HEK293 (cell line): ENCODE measurements at regions not wholly inside any gene's neighbourhood (a gene's known extent, or its start where the extent isn't known, plus 50 kb on each side); places are given as distances from the start of the nearest gene placed in this dataset.

Experiments
- CTCF ChIA-PET: fragments of 350-600 bp; formaldehyde crosslinking; extraction: SDS; loops from one replicate; lab custom pipeline; 2021; ENCODE audit warnings: antibody characterized with exemption; lab: Yijun Ruan, JAX
- POLR2A ChIA-PET: fragments of 300-600 bp; formaldehyde crosslinking; extraction: SDS; loops from one replicate; lab custom pipeline; 2020; ENCODE audit warnings: antibody characterized with exemption, inconsistent platforms; lab: Yijun Ruan, JAX
- H3K27ac ChIP-seq: fragments of 200-500 bp; sonication (Bioruptor generic); 2 replicates; pipeline ENCODE4 v1.5.1; 2014; ENCODE audit warnings: low read depth, low read length, control low read depth, inconsistent platforms; ENCODE audit errors: extremely low read depth
- H3K36me3 ChIP-seq, 2 experiments: fragments of 200-500 bp in 1 of 2; sonication (Bioruptor generic) in 1 of 2; 1 replicate in 1 of 2; 2 replicates in 1 of 2; pipeline ENCODE4 v1.5.1; 2014 to 2017; ENCODE audit warnings: inconsistent platforms in 2 of 2, low read length in 2 of 2; ENCODE audit not compliant: control insufficient read depth in 2 of 2, insufficient read depth in 1 of 2
- H3K4me1 ChIP-seq: fragments of 200-500 bp; sonication (Bioruptor generic); 2 replicates; pipeline ENCODE4 v1.5.1; 2014; ENCODE audit warnings: mild to moderate bottlenecking, low read length, inconsistent platforms; ENCODE audit not compliant: control insufficient read depth, insufficient read depth
- H3K4me3 ChIP-seq: 2 replicates; pipeline ENCODE4 v1.5.1; 2011; ENCODE audit warnings: low read depth, mild to moderate bottlenecking, control low read depth, low read length, moderate library complexity
- H3K9me3 ChIP-seq: fragments of 200-500 bp; sonication (Bioruptor generic); 2 replicates; pipeline ENCODE4 v1.5.1; 2014; ENCODE audit warnings: low read depth, low read length, inconsistent platforms; ENCODE audit not compliant: control insufficient read depth, insufficient read depth
- HIC1 ChIP-seq: fragments of 450-650 bp; formaldehyde crosslinking; IDR thresholded peaks from 2 replicates; pipeline ENCODE4 v1.5.1; 2016; ENCODE audit warnings: missing biosample characterization, missing genetic modification characterization
- MZF1 ChIP-seq: fragments of 450-650 bp; formaldehyde crosslinking; IDR thresholded peaks from 2 replicates; pipeline ENCODE4 v1.5.1; 2017; ENCODE audit warnings: missing biosample characterization, missing genetic modification characterization, borderline replicate concordance
- PATZ1 ChIP-seq: fragments of 450-650 bp; formaldehyde crosslinking; IDR thresholded peaks from 2 replicates; pipeline ENCODE4 v1.5.1; 2016; ENCODE audit warnings: missing biosample characterization, missing genetic modification characterization
- SP3 ChIP-seq: fragments of 450-650 bp; formaldehyde crosslinking; IDR thresholded peaks from 2 replicates; pipeline ENCODE4 v1.5.1; 2016; ENCODE audit warnings: missing biosample characterization, missing genetic modification characterization
- SP7 ChIP-seq: fragments of 450-650 bp; formaldehyde crosslinking; IDR thresholded peaks from 2 replicates; pipeline ENCODE4 v1.5.1; 2016; ENCODE audit warnings: missing biosample characterization, missing genetic modification characterization
- TCF7L2 ChIP-seq: IDR thresholded peaks from 2 replicates; pipeline ENCODE4 v1.6.1; 2011; ENCODE audit warnings: low read depth, mild to moderate bottlenecking, inconsistent platforms, low read length, moderate library complexity, borderline replicate concordance
- ZBTB10 ChIP-seq: fragments of 450-650 bp; formaldehyde crosslinking; IDR thresholded peaks from 2 replicates; pipeline ENCODE4 v1.5.1; 2016; ENCODE audit warnings: missing biosample characterization, missing genetic modification characterization
- ZBTB44 ChIP-seq: fragments of 450-650 bp; IDR thresholded peaks from 2 replicates; pipeline ENCODE4 v1.5.1; 2018; ENCODE audit warnings: missing biosample characterization, mild to moderate bottlenecking, missing genetic modification characterization
- ZEB2 ChIP-seq: fragments of 450-650 bp; formaldehyde crosslinking; IDR thresholded peaks from 2 replicates; pipeline ENCODE4 v1.5.1; 2016; ENCODE audit warnings: missing biosample characterization, missing genetic modification characterization
- ZFP37 ChIP-seq: fragments of 450-650 bp; formaldehyde crosslinking; IDR thresholded peaks from 2 replicates; pipeline ENCODE4 v1.5.1; 2016; ENCODE audit warnings: missing biosample characterization, missing genetic modification characterization
- ZNF112 ChIP-seq: fragments of 450-650 bp; formaldehyde crosslinking; IDR thresholded peaks from 2 replicates; pipeline ENCODE4 v1.5.0; 2017; ENCODE audit warnings: missing biosample characterization, missing genetic modification characterization
- ZNF121 ChIP-seq: fragments of 450-650 bp; formaldehyde crosslinking; IDR thresholded peaks from 2 replicates; pipeline ENCODE4 v1.5.1; 2016; ENCODE audit warnings: missing biosample characterization, missing genetic modification characterization
- ZNF146 ChIP-seq: fragments of 450-650 bp; formaldehyde crosslinking; IDR thresholded peaks from 2 replicates; pipeline ENCODE4 v1.5.1; 2016; ENCODE audit warnings: missing biosample characterization, missing genetic modification characterization
- ZNF266 ChIP-seq: fragments of 450-650 bp; formaldehyde crosslinking; IDR thresholded peaks from 2 replicates; pipeline ENCODE4 v1.5.1; 2016; ENCODE audit warnings: missing biosample characterization, missing genetic modification characterization, low read depth
- ZNF341 ChIP-seq: fragments of 450-650 bp; formaldehyde crosslinking; IDR thresholded peaks from 2 replicates; pipeline ENCODE4; 2016; ENCODE audit warnings: low read depth, missing biosample characterization, missing genetic modification characterization
- ZNF391 ChIP-seq: fragments of 450-650 bp; formaldehyde crosslinking; IDR thresholded peaks from 2 replicates; pipeline ENCODE4 v1.5.1; 2016; ENCODE audit warnings: low read depth, missing biosample characterization, missing genetic modification characterization, borderline replicate concordance
- ZNF394 ChIP-seq: fragments of 450-650 bp; formaldehyde crosslinking; IDR thresholded peaks from 2 replicates; pipeline ENCODE4 v1.5.1; 2016; ENCODE audit warnings: missing biosample characterization, missing genetic modification characterization, mild to moderate bottlenecking, moderate library complexity, borderline replicate concordance
- ZNF48 ChIP-seq: fragments of 450-650 bp; formaldehyde crosslinking; IDR thresholded peaks from 2 replicates; pipeline ENCODE4 v1.5.1; 2016; ENCODE audit warnings: missing biosample characterization, missing genetic modification characterization
- ZNF501 ChIP-seq: fragments of 450-650 bp; formaldehyde crosslinking; IDR thresholded peaks from 2 replicates; pipeline ENCODE4 v1.5.1; 2016; ENCODE audit warnings: missing biosample characterization, missing genetic modification characterization
- ZNF510 ChIP-seq: fragments of 450-650 bp; formaldehyde crosslinking; IDR thresholded peaks from 2 replicates; pipeline ENCODE4 v1.5.1; 2018; ENCODE audit warnings: mild to moderate bottlenecking, missing genetic modification characterization, missing biosample characterization; ENCODE audit not compliant: insufficient replicate concordance
- ZNF548 ChIP-seq: fragments of 450-650 bp; formaldehyde crosslinking; IDR thresholded peaks from 2 replicates; pipeline ENCODE4 v1.5.1; 2016; ENCODE audit warnings: missing biosample characterization, missing genetic modification characterization
- ZNF558 ChIP-seq: fragments of 450-650 bp; formaldehyde crosslinking; IDR thresholded peaks from 2 replicates; pipeline ENCODE4 v1.5.1; 2016; ENCODE audit warnings: missing biosample characterization, missing genetic modification characterization
- ZNF561 ChIP-seq: fragments of 450-650 bp; IDR thresholded peaks from 2 replicates; pipeline ENCODE4 v1.5.1; 2018; ENCODE audit warnings: missing biosample characterization, missing genetic modification characterization, borderline replicate concordance
- ZNF600 ChIP-seq: fragments of 450-650 bp; formaldehyde crosslinking; IDR thresholded peaks from 2 replicates; pipeline ENCODE4 v1.5.1; 2016; ENCODE audit warnings: missing biosample characterization, missing genetic modification characterization
- ZNF621 ChIP-seq: fragments of 450-650 bp; formaldehyde crosslinking; IDR thresholded peaks from 2 replicates; pipeline ENCODE4 v1.5.1; 2017; ENCODE audit warnings: missing biosample characterization, missing genetic modification characterization
- ZNF629 ChIP-seq: fragments of 450-650 bp; formaldehyde crosslinking; IDR thresholded peaks from 2 replicates; pipeline ENCODE4 v1.5.1; 2017; ENCODE audit warnings: missing biosample characterization, missing genetic modification characterization
- ZNF677 ChIP-seq: fragments of 450-650 bp; IDR thresholded peaks from 2 replicates; pipeline ENCODE4 v1.5.0; 2018; ENCODE audit warnings: missing biosample characterization, mild to moderate bottlenecking, missing genetic modification characterization, moderate library complexity
- ZNF76 ChIP-seq: fragments of 450-650 bp; formaldehyde crosslinking; IDR thresholded peaks from 2 replicates; pipeline ENCODE4; 2016; ENCODE audit warnings: low read depth, missing biosample characterization, missing genetic modification characterization, borderline replicate concordance
- ZNF768 ChIP-seq: fragments of 450-650 bp; formaldehyde crosslinking; IDR thresholded peaks from 2 replicates; pipeline ENCODE4 v1.5.1; 2018; ENCODE audit warnings: missing biosample characterization, mild to moderate bottlenecking, missing genetic modification characterization

GRCh38 chr7:47640265-47640664 is 58.4 kb upstream of the TNS3 start:
- POLR2A ChIA-PET: no interaction called here
- TF ChIP-seq ZNF510 (tag by site-specific recombination) (no peak), ZNF548 (tag by site-specific recombination) (no peak), ZNF266 (tag by site-specific recombination) (no peak), ZNF391 (no peak), ZNF112 (tag by site-specific recombination) (no peak), HIC1 (tag by site-specific recombination) (no peak), SP7 (tag by site-specific recombination) (no peak), ZNF48 (tag by site-specific recombination) (no peak), ZFP37 (tag by site-specific recombination) (no peak), ZNF600 (tag by site-specific recombination) (no peak), ZNF629 (tag by site-specific recombination) (no peak), ZNF394 (tag by site-specific recombination) (no peak), ZBTB10 (tag by site-specific recombination) (no peak), ZNF677 (tag by site-specific recombination) (no peak), ZEB2 (tag by site-specific recombination) (no peak), ZNF146 (tag by site-specific recombination) (no peak), ZBTB44 (tag by site-specific recombination) (no peak)
- TF ChIP-seq, all 188 proteins: peak for 0
- no peaks in the 10 kb centered on the region for H3K4me1 ChIP-seq
- CTCF ChIA-PET: no interaction called here
- no peak overlapping the region for H3K4me3 ChIP-seq
- no peaks in the 10 kb centered on the region for H3K9me3 ChIP-seq
- H3K36me3 ChIP-seq: no peaks in the 10 kb centered on the region
- no peak overlapping the region for H3K27ac ChIP-seq

GRCh38 chr7:47639495-47640110 is 57.7 kb upstream of the TNS3 start:
- no peak overlapping the region for H3K27ac ChIP-seq
- no peaks in the 10 kb centered on the region for H3K36me3 ChIP-seq
- ChIA-PET CTCF (no interaction called here), POLR2A (no interaction called here)
- H3K4me3 ChIP-seq: no peak overlapping the region
- H3K4me1 ChIP-seq: no peaks in the 10 kb centered on the region
- no peaks in the 10 kb centered on the region for H3K9me3 ChIP-seq
- TF ChIP-seq ZNF558 (tag by site-specific recombination) (no peak), SP3 (no peak), ZNF768 (tag by site-specific recombination) (no peak), ZNF121 (tag by site-specific recombination) (no peak), MZF1 (no peak), ZNF501 (tag by site-specific recombination) (no peak), ZNF341 (tag by site-specific recombination) (no peak), PATZ1 (tag by site-specific recombination) (no peak), ZNF629 (tag by site-specific recombination) (no peak), TCF7L2 (no peak), ZNF76 (tag by site-specific recombination) (no peak), ZNF561 (tag by site-specific recombination) (no peak), ZNF621 (tag by site-specific recombination) (no peak), ZNF510 (tag by site-specific recombination) (no peak)
